ENCODE measurements at regions not wholly inside any gene's neighbourhood (a gene's known extent, or its start where the extent isn't known, plus 50 kb on each side); places are given as distances from the start of the nearest gene placed in this dataset.

GRCh38 chr9:73845954-73846690 is 651.0 kb upstream of the RORB start:
- no peaks in the 10 kb centered on the region for H3K79me2 ChIP-seq (ENCODE audit: insufficient read depth, low read length)
- H3K27me3 ChIP-seq (ENCODE audit: insufficient read depth, low read length, poor library complexity, severe bottlenecking), result no peaks in the 10 kb centered on the region
- TF ChIP-seq EZH2phosphoT487 (IDR thresholded peaks at IDR 0.05; ENCODE audit: borderline replicate concordance), result no peak
- no peak for TF ChIP-seq CTCF (conservative IDR thresholded peaks at IDR 0.05; ENCODE audit: low read length)
- H3K4me3 ChIP-seq (ENCODE audit: low read length, poor library complexity, severe bottlenecking), result no peak overlapping the region
- H3K4me1 ChIP-seq (ENCODE audit: insufficient read depth, low read length, poor library complexity, severe bottlenecking), result no peaks in the 10 kb centered on the region
- no peak overlapping the region for H3K9ac ChIP-seq (ENCODE audit: low read depth, low read length, poor library complexity, severe bottlenecking)
- no peak overlapping the region for H3K4me2 ChIP-seq (ENCODE audit: low read depth, low read length, poor library complexity, severe bottlenecking)
- H2AFZ ChIP-seq (ENCODE audit: low read length), result no peak overlapping the region
- H4K20me1 ChIP-seq (ENCODE audit: insufficient read depth, low read length, poor library complexity, severe bottlenecking), result no peaks in the 10 kb centered on the region
- H3K9me3 ChIP-seq (ENCODE audit: insufficient read depth, low read depth, low read length), result no peaks in the 10 kb centered on the region
- no peaks in the 10 kb centered on the region for H3K36me3 ChIP-seq (ENCODE audit: insufficient read depth, low read length)
- H3F3A ChIP-seq (ENCODE audit: low read depth), result no peaks in the 10 kb centered on the region
- no peaks in the 10 kb centered on the region for H3K9me2 ChIP-seq (replicated peaks; ENCODE audit: low read depth, low read length)

- Histone ChIP-seq H3K27me3 (ENCODE audit: insufficient read depth, low read length, poor library complexity, severe bottlenecking) (no peaks in the 10 kb centered on the region), H4K20me1 (ENCODE audit: insufficient read depth, low read length, poor library complexity, severe bottlenecking) (no peaks in the 10 kb centered on the region), H3K9me3 (ENCODE audit: insufficient read depth, low read depth, low read length) (no peaks in the 10 kb centered on the region), H3K4me1 (ENCODE audit: insufficient read depth, low read length, poor library complexity, severe bottlenecking) (no peaks in the 10 kb centered on the region), H3K9me2 (replicated peaks; ENCODE audit: low read depth, low read length) (no peaks in the 10 kb centered on the region), H3K4me3 (ENCODE audit: low read length, poor library complexity, severe bottlenecking) (no peak overlapping the region), H3K9ac (ENCODE audit: low read depth, low read length, poor library complexity, severe bottlenecking) (no peak overlapping the region), H3K4me2 (ENCODE audit: low read depth, low read length, poor library complexity, severe bottlenecking) (no peak overlapping the region), H3K36me3 (ENCODE audit: insufficient read depth, low read length) (no peaks in the 10 kb centered on the region), H3K79me2 (ENCODE audit: insufficient read depth, low read length) (no peaks in the 10 kb centered on the region), H3F3A (ENCODE audit: low read depth) (no peaks in the 10 kb centered on the region), H2AFZ (ENCODE audit: low read length) (no peak overlapping the region)
- TF ChIP-seq EZH2phosphoT487 (IDR thresholded peaks at IDR 0.05; ENCODE audit: borderline replicate concordance), result no peak
- TF ChIP-seq CTCF (conservative IDR thresholded peaks at IDR 0.05; ENCODE audit: low read length), result no peak
These were observed 649.6 kb upstream of the RORB start for GRCh38 chr9:73847536-73847935.

- Histone ChIP-seq H2AFZ (ENCODE audit: low read length) (no peak overlapping the region), H3K9ac (ENCODE audit: low read depth, low read length, poor library complexity, severe bottlenecking) (no peak overlapping the region), H3K36me3 (ENCODE audit: insufficient read depth, low read length) (no peaks in the 10 kb centered on the region), H4K20me1 (ENCODE audit: insufficient read depth, low read length, poor library complexity, severe bottlenecking) (no peaks in the 10 kb centered on the region), H3K4me2 (ENCODE audit: low read depth, low read length, poor library complexity, severe bottlenecking) (no peak overlapping the region), H3K9me2 (replicated peaks; ENCODE audit: low read depth, low read length) (no peaks in the 10 kb centered on the region), H3K9me3 (ENCODE audit: insufficient read depth, low read depth, low read length) (no peaks in the 10 kb centered on the region), H3K79me2 (ENCODE audit: insufficient read depth, low read length) (no peaks in the 10 kb centered on the region), H3K4me1 (ENCODE audit: insufficient read depth, low read length, poor library complexity, severe bottlenecking) (no peaks in the 10 kb centered on the region), H3F3A (ENCODE audit: low read depth) (no peaks in the 10 kb centered on the region), H3K27me3 (ENCODE audit: insufficient read depth, low read length, poor library complexity, severe bottlenecking) (no peaks in the 10 kb centered on the region), H3K4me3 (ENCODE audit: low read length, poor library complexity, severe bottlenecking) (no peak overlapping the region)
- TF ChIP-seq CTCF (conservative IDR thresholded peaks at IDR 0.05; ENCODE audit: low read length), result no peak
- TF ChIP-seq EZH2phosphoT487 (IDR thresholded peaks at IDR 0.05; ENCODE audit: borderline replicate concordance), result no peak
These were observed 643.6 kb upstream of the RORB start for GRCh38 chr9:73853549-73853948.

Data from Loucy (cell line).